NB4 (cell line): ENCODE measurements at regions not wholly inside any gene's neighbourhood (a gene's known extent, or its start where the extent isn't known, plus 50 kb on each side); places are given as distances from the start of the nearest gene placed in this dataset.

ENCODE experiments used
- MYC ChIP-seq: IDR thresholded peaks from 2 replicates; pipeline ENCODE4 v1.6.1; 2011; ENCODE audit warnings: low read depth, low read length
- POLR2A ChIP-seq: IDR thresholded peaks from 2 replicates; pipeline ENCODE4 v1.6.1; 2011; ENCODE audit warnings: mild to moderate bottlenecking; ENCODE audit not compliant: insufficient read length; ENCODE audit errors: extremely low read depth
- TF ChIP-seq, protein P1 (sequence below): IDR thresholded peaks from one replicate; pipeline ENCODE4 v1.5.1; 2012; ENCODE audit warnings: low read depth, low read length

DNA sequence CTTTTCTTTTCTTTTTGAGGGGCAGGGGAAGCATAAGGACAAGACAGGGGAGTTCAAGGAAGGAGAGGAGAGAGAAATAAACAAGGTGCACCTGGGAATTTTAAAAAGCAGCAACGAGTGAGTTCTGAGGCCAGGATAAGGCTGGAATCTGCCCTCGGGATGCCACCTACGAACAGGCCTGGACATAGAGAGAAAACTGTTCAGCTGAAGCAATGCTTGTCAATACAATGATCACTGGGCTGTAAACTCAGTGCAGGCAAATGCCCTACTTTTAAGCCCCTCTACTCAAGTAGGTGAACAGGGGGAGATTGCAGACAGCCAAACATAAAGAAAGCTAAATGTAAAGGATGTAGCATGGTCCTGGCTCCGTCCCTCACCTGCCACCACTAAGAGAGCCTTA, 330.5 kb downstream of the ETAA1 start:
- TF ChIP-seq POLR2A (no peak), MYC (no peak)
- TF ChIP-seq, protein P1, sequence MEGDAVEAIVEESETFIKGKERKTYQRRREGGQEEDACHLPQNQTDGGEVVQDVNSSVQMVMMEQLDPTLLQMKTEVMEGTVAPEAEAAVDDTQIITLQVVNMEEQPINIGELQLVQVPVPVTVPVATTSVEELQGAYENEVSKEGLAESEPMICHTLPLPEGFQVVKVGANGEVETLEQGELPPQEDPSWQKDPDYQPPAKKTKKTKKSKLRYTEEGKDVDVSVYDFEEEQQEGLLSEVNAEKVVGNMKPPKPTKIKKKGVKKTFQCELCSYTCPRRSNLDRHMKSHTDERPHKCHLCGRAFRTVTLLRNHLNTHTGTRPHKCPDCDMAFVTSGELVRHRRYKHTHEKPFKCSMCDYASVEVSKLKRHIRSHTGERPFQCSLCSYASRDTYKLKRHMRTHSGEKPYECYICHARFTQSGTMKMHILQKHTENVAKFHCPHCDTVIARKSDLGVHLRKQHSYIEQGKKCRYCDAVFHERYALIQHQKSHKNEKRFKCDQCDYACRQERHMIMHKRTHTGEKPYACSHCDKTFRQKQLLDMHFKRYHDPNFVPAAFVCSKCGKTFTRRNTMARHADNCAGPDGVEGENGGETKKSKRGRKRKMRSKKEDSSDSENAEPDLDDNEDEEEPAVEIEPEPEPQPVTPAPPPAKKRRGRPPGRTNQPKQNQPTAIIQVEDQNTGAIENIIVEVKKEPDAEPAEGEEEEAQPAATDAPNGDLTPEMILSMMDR = no peak
